ENCODE measurements at regions not wholly inside any gene's neighbourhood (a gene's known extent, or its start where the extent isn't known, plus 50 kb on each side); places are given as distances from the start of the nearest gene placed in this dataset.

- H3K27me3 ChIP-seq: no peaks in the 10 kb centered on the region
- no peak for DNase-seq (ENCODE audit: low spot score in 2 of 2)
- H3K4me1 ChIP-seq: no peaks in the 10 kb centered on the region
- TF ChIP-seq POLR2A (IDR thresholded peaks at IDR 0.05) (no peak), POLR2AphosphoS5 (IDR thresholded peaks at IDR 0.05) (no peak), CTCF (IDR thresholded peaks at IDR 0.05) (no peak)
- no peak overlapping the region for H3K27ac ChIP-seq
- no peaks in the 10 kb centered on the region for H3K9me3 ChIP-seq
- intact Hi-C loops (cut with DNase I; ENCODE audit: low total_unique reads): no loop called here
- no peaks in the 10 kb centered on the region for H3K36me3 ChIP-seq
- H3K4me3 ChIP-seq: no peak overlapping the region
Measured at GRCh38 chr15:96764501-96764900, 434.0 kb downstream of the NR2F2 start.

- no peak for DNase-seq (ENCODE audit: low spot score in 2 of 2)
- Histone ChIP-seq H3K27me3 (no peaks in the 10 kb centered on the region), H3K4me1 (no peaks in the 10 kb centered on the region), H3K27ac (no peak overlapping the region), H3K4me3 (no peak overlapping the region), H3K9me3 (no peaks in the 10 kb centered on the region), H3K36me3 (no peaks in the 10 kb centered on the region)
- intact Hi-C loops (cut with DNase I; ENCODE audit: low total_unique reads): no loop called here
- TF ChIP-seq CTCF (IDR thresholded peaks at IDR 0.05): no peak
- TF ChIP-seq POLR2AphosphoS5 (IDR thresholded peaks at IDR 0.05): no peak
- TF ChIP-seq POLR2A (IDR thresholded peaks at IDR 0.05): no peak
Measured at GRCh38 chr15:96764946-96765345, 434.4 kb downstream of the NR2F2 start.

GRCh38 chr15:96766366-96766765 is 435.9 kb downstream of the NR2F2 start:
- Histone ChIP-seq H3K9me3 (no peaks in the 10 kb centered on the region), H3K4me1 (no peaks in the 10 kb centered on the region), H3K36me3 (no peaks in the 10 kb centered on the region), H3K27ac (no peak overlapping the region), H3K4me3 (no peak overlapping the region), H3K27me3 (no peaks in the 10 kb centered on the region)
- intact Hi-C loops (cut with DNase I; ENCODE audit: low total_unique reads): no loop called here
- TF ChIP-seq CTCF (IDR thresholded peaks at IDR 0.05): no peak
- DNase-seq (ENCODE audit: low spot score in 2 of 2): no peak

- H3K4me3 ChIP-seq: no peak overlapping the region
- intact Hi-C loops (cut with DNase I; ENCODE audit: low total_unique reads): no loop called here
- H3K27ac ChIP-seq: no peak overlapping the region
- H3K36me3 ChIP-seq: no peaks in the 10 kb centered on the region
- TF ChIP-seq POLR2AphosphoS5 (IDR thresholded peaks at IDR 0.05): no peak
- no peaks in the 10 kb centered on the region for H3K27me3 ChIP-seq
- no peaks in the 10 kb centered on the region for H3K9me3 ChIP-seq
- DNase-seq (ENCODE audit: low spot score in 2 of 2): no peak
- H3K4me1 ChIP-seq: no peaks in the 10 kb centered on the region
Measured at GRCh38 chr15:96767703-96768434, 437.4 kb downstream of the NR2F2 start.

GRCh38 chr15:96768435-96768789 is 437.9 kb downstream of the NR2F2 start:
- Histone ChIP-seq H3K27ac (no peak overlapping the region), H3K9me3 (no peaks in the 10 kb centered on the region), H3K27me3 (no peaks in the 10 kb centered on the region), H3K36me3 (no peaks in the 10 kb centered on the region), H3K4me3 (no peak overlapping the region), H3K4me1 (no peaks in the 10 kb centered on the region)
- TF ChIP-seq CTCF (IDR thresholded peaks at IDR 0.05) (no peak), POLR2A (IDR thresholded peaks at IDR 0.05) (no peak), POLR2AphosphoS5 (IDR thresholded peaks at IDR 0.05) (no peak)
- no peak for DNase-seq (ENCODE audit: low spot score in 2 of 2)
- intact Hi-C loops (cut with DNase I; ENCODE audit: low total_unique reads): no loop called here

- H3K9me3 ChIP-seq: peaks cover 0 to 2% of the 10 kb centered on the region in 2 donors
- no peaks in the 10 kb centered on the region for H3K36me3 ChIP-seq
- no peak overlapping the region for H3K4me3 ChIP-seq
- intact Hi-C loops (cut with DNase I; ENCODE audit: low total_unique reads): no loop called here
- H3K27ac ChIP-seq: no peak overlapping the region
- TF ChIP-seq CTCF (IDR thresholded peaks at IDR 0.05) (no peak), POLR2AphosphoS5 (IDR thresholded peaks at IDR 0.05) (no peak), POLR2A (IDR thresholded peaks at IDR 0.05) (no peak)
- H3K4me1 ChIP-seq: no peaks in the 10 kb centered on the region
- H3K27me3 ChIP-seq: no peaks in the 10 kb centered on the region
- DNase-seq (ENCODE audit: low spot score in 2 of 2): no peak
Measured at GRCh38 chr15:96771035-96771434, 440.5 kb downstream of the NR2F2 start.

Measured in breast epithelium (tissue), 4 donors.